Stimulated activated naive CD8-positive, alpha-beta T cell treated with anti-CD3 and anti-CD28 coated beads, Interleukin-15, Interleukin-2, amounts not matched to agents 100 ng/mL and 50 ng/mL, for 24 hours (primary cell): ENCODE measurements at regions not wholly inside any gene's neighbourhood (a gene's known extent, or its start where the extent isn't known, plus 50 kb on each side); places are given as distances from the start of the nearest gene placed in this dataset.

Source experiments
- H3K27ac Mint-ChIP-seq: one replicate; pipeline ENCODE4 v1.8.0; 2021; ENCODE audit warnings: mild to moderate bottlenecking, mixed read lengths
- H3K27me3 Mint-ChIP-seq: one replicate; pipeline ENCODE4 v1.8.0; 2021; ENCODE audit warnings: mixed read lengths
- H3K36me3 Mint-ChIP-seq: one replicate; pipeline ENCODE4 v1.8.0; 2021; ENCODE audit warnings: low read depth, mixed read lengths
- H3K4me1 Mint-ChIP-seq: one replicate; pipeline ENCODE4 v1.8.0; 2021; ENCODE audit warnings: low read depth, mixed read lengths
- H3K4me3 Mint-ChIP-seq: one replicate; pipeline ENCODE4 v1.8.0; 2021; ENCODE audit warnings: mild to moderate bottlenecking, mixed read lengths
- H3K9me3 Mint-ChIP-seq: one replicate; pipeline ENCODE4 v1.8.0; 2021; ENCODE audit warnings: mixed read lengths

GRCh38 chr6:63516186-63516944 lies 55.9 kb upstream of the LOC128125822 start:
- Mint-ChIP-seq H3K36me3 (no peaks in the 10 kb centered on the region), H3K4me1 (no peaks in the 10 kb centered on the region), H3K9me3 (no peaks in the 10 kb centered on the region), H3K4me3 (no peak overlapping the region), H3K27ac (no peak overlapping the region), H3K27me3 (peaks cover 5% of the 10 kb centered on the region)

- Mint-ChIP-seq H3K4me1 (no peaks in the 10 kb centered on the region), H3K9me3 (no peaks in the 10 kb centered on the region), H3K4me3 (no peak overlapping the region), H3K27me3 (peaks cover 5% of the 10 kb centered on the region), H3K36me3 (no peaks in the 10 kb centered on the region), H3K27ac (no peak overlapping the region)
These were observed 55.1 kb upstream of the LOC128125822 start for GRCh38 chr6:63517221-63517620.

- Mint-ChIP-seq H3K9me3 (no peaks in the 10 kb centered on the region), H3K27ac (no peak overlapping the region), H3K4me3 (no peak overlapping the region), H3K27me3 (peaks cover 5% of the 10 kb centered on the region), H3K4me1 (no peaks in the 10 kb centered on the region), H3K36me3 (no peaks in the 10 kb centered on the region)
These were observed 50.6 kb upstream of the LOC128125822 start for GRCh38 chr6:63521475-63522210.
